Glutamatergic neuron (in vitro differentiated cells): ENCODE measurements at regions not wholly inside any gene's neighbourhood (a gene's known extent, or its start where the extent isn't known, plus 50 kb on each side); places are given as distances from the start of the nearest gene placed in this dataset.

ENCODE experiments used
- DNase-seq: peaks from one replicate; pipeline ENCODE4 v3.0.0; 2022
- H3K27ac Mint-ChIP-seq: one replicate; pipeline ENCODE4 v1.8.0; 2020; ENCODE audit warnings: mild to moderate bottlenecking, mixed read lengths, inconsistent platforms; ENCODE audit not compliant: unreplicated experiment
- H3K27me3 Mint-ChIP-seq: one replicate; pipeline ENCODE4 v1.8.0; 2020; ENCODE audit warnings: mild to moderate bottlenecking, moderate library complexity, mixed read lengths, inconsistent platforms; ENCODE audit not compliant: unreplicated experiment
- H3K36me3 Mint-ChIP-seq: one replicate; pipeline ENCODE4 v1.8.0; 2020; ENCODE audit warnings: mild to moderate bottlenecking, mixed read lengths, inconsistent platforms; ENCODE audit not compliant: unreplicated experiment
- H3K4me1 Mint-ChIP-seq: one replicate; pipeline ENCODE4 v1.8.0; 2020; ENCODE audit warnings: mild to moderate bottlenecking, low read depth, mixed read lengths, inconsistent platforms; ENCODE audit not compliant: unreplicated experiment
- H3K4me3 Mint-ChIP-seq: one replicate; pipeline ENCODE4 v1.8.0; 2020; ENCODE audit warnings: mild to moderate bottlenecking, mixed read lengths, inconsistent platforms; ENCODE audit not compliant: unreplicated experiment
- H3K9me3 Mint-ChIP-seq: one replicate; pipeline ENCODE4 v1.8.0; 2020; ENCODE audit warnings: mild to moderate bottlenecking, moderate library complexity, mixed read lengths, inconsistent platforms; ENCODE audit not compliant: unreplicated experiment
- CTCF ChIP-seq: fragments of 200-600 bp; sonication (generic); IDR thresholded peaks from one replicate; pipeline ENCODE4 v1.5.0; 2021; ENCODE audit not compliant: partially characterized antibody, unreplicated experiment

GRCh38 chrX:45719751-45720501 is 519.2 kb upstream of the DIPK2B start:
- no peaks in the 10 kb centered on the region for H3K9me3 Mint-ChIP-seq
- no peak overlapping the region for H3K4me3 Mint-ChIP-seq
- H3K36me3 Mint-ChIP-seq: no peaks in the 10 kb centered on the region
- H3K4me1 Mint-ChIP-seq: no peaks in the 10 kb centered on the region
- TF ChIP-seq CTCF: no peak
- H3K27ac Mint-ChIP-seq: no peak overlapping the region
- no peaks in the 10 kb centered on the region for H3K27me3 Mint-ChIP-seq
- no peak for DNase-seq

GRCh38 chrX:45718676-45719075 is 518.0 kb upstream of the DIPK2B start:
- Mint-ChIP-seq H3K4me3 (no peak overlapping the region), H3K27me3 (no peaks in the 10 kb centered on the region), H3K9me3 (no peaks in the 10 kb centered on the region), H3K36me3 (no peaks in the 10 kb centered on the region), H3K4me1 (no peaks in the 10 kb centered on the region), H3K27ac (no peak overlapping the region)
- TF ChIP-seq CTCF: no peak
- no peak for DNase-seq

- no peak for DNase-seq
- Mint-ChIP-seq H3K4me3 (no peak overlapping the region), H3K27ac (no peak overlapping the region), H3K4me1 (no peaks in the 10 kb centered on the region), H3K9me3 (no peaks in the 10 kb centered on the region), H3K27me3 (peaks cover under 1% of the 10 kb centered on the region), H3K36me3 (no peaks in the 10 kb centered on the region)
- no peak for TF ChIP-seq CTCF
Measured at GRCh38 chrX:45716750-45717149, 516.1 kb upstream of the DIPK2B start.

DNA sequence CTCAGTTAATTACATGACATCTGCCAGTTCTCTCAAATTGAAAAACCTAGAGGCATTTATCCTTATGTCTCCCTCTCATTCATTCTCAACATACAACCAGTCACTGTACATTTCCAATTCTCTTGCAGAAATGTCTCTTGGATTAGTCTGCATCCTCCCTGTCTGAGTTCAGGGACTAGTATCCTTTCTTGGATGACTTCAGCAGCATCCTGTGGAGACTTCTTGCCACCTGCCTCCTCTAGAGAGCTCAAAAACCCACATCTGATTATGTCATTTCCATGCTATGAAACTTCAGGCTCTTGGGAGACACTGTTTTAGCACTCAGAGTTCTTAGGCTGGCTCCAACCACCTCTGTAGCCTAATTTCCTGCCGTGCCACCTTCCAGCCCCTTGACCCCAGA is 515.1 kb upstream of the DIPK2B start:
- no peaks in the 10 kb centered on the region for H3K4me1 Mint-ChIP-seq
- H3K4me3 Mint-ChIP-seq: no peak overlapping the region
- TF ChIP-seq CTCF: no peak
- no peak for DNase-seq
- H3K36me3 Mint-ChIP-seq: no peaks in the 10 kb centered on the region
- no peaks in the 10 kb centered on the region for H3K9me3 Mint-ChIP-seq
- no peak overlapping the region for H3K27ac Mint-ChIP-seq
- peaks cover 1% of the 10 kb centered on the region for H3K27me3 Mint-ChIP-seq

DNA sequence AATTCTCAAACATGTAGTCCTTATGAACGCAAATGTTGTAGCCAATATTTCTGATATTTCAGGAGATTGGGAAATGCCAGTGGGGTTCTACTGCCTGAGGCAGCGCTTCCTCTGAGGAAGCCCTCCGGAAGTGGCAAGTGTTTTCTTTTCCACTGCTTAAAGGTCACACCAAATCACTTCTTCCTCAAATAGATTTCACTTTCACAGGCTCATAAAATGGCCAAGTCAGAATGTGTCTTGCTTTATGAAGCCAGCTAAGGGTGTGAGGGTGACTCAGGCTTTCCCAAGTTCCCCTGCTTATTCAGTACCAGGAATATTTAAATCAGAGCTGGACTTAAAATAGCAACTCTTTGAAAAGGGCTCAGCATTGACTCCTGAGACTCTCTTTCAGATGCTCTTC is 514.2 kb upstream of the DIPK2B start:
- DNase-seq: no peak
- Mint-ChIP-seq H3K27me3 (peaks cover 1% of the 10 kb centered on the region), H3K9me3 (no peaks in the 10 kb centered on the region), H3K4me1 (no peaks in the 10 kb centered on the region), H3K27ac (no peak overlapping the region), H3K4me3 (no peak overlapping the region), H3K36me3 (no peaks in the 10 kb centered on the region)
- no peak for TF ChIP-seq CTCF
